ENCODE measurements at regions not wholly inside any gene's neighbourhood (a gene's known extent, or its start where the extent isn't known, plus 50 kb on each side); places are given as distances from the start of the nearest gene placed in this dataset.

GRCh38 chr14:22099942-22100763, 426.5 kb upstream of the OR4E1 start:
- TF ChIP-seq, protein P1, sequence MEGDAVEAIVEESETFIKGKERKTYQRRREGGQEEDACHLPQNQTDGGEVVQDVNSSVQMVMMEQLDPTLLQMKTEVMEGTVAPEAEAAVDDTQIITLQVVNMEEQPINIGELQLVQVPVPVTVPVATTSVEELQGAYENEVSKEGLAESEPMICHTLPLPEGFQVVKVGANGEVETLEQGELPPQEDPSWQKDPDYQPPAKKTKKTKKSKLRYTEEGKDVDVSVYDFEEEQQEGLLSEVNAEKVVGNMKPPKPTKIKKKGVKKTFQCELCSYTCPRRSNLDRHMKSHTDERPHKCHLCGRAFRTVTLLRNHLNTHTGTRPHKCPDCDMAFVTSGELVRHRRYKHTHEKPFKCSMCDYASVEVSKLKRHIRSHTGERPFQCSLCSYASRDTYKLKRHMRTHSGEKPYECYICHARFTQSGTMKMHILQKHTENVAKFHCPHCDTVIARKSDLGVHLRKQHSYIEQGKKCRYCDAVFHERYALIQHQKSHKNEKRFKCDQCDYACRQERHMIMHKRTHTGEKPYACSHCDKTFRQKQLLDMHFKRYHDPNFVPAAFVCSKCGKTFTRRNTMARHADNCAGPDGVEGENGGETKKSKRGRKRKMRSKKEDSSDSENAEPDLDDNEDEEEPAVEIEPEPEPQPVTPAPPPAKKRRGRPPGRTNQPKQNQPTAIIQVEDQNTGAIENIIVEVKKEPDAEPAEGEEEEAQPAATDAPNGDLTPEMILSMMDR (IDR thresholded peaks at IDR 0.05) = peak in 1 of 3 donors; percentile 43
- TF ChIP-seq POLR2A (IDR thresholded peaks at IDR 0.05) = no peak
